ENCODE measurements at regions not wholly inside any gene's neighbourhood (a gene's known extent, or its start where the extent isn't known, plus 50 kb on each side); places are given as distances from the start of the nearest gene placed in this dataset.

DNA sequence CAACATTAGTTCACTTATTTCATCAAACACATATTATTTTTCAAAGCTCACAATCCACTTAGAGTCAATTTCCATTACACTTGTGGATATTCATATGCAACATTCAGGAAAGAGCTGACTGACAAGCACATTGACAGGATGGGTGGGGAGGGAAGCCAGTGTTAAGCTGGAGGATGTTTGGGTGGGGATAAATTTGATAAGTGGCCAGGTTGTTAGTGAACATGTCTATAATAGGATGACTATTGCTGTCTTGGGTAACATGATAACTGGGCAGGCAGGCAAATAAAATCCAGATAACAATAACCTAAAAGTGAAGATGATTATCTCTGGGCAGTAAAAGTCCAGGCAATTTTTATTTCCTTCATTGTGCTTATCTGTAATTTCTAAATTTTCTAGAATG is 73.8 kb upstream of the OSBPL8 start:
- intact Hi-C loops (cut with DNase I): no loop called here
- Histone ChIP-seq H3K27ac (no peak overlapping the region), H3K4me3 (no peak overlapping the region), H3K4me1 (no peaks in the 10 kb centered on the region), H3K36me3 (no peaks in the 10 kb centered on the region), H3K9me3 (no peaks in the 10 kb centered on the region), H3K27me3 (ENCODE audit: low read depth) (no peaks in the 10 kb centered on the region)
- no peak for ATAC-seq
- no peak for DNase-seq
- no peak for TF ChIP-seq CTCF (IDR thresholded peaks at IDR 0.05)

DNA sequence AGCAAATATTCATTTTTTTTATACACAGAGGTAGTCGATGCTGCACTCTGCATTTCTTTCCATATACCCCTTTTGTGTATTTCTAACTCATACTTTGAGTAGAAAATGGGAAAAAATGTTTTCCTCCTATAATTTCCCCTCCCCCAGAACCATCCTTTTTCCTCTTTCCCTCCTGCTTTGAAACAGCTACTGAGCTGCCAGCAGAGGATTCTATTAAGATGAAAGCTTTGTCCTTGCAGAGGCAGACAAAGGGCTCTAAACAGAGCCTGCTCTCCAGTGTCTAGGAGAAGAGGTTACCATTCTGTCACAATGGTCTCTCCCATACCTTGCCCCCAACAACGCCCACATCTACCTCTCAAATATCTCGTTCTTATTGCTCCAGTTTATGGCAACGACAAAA is 74.6 kb upstream of the OSBPL8 start:
- TF ChIP-seq CTCF (IDR thresholded peaks at IDR 0.05): no peak

DNA sequence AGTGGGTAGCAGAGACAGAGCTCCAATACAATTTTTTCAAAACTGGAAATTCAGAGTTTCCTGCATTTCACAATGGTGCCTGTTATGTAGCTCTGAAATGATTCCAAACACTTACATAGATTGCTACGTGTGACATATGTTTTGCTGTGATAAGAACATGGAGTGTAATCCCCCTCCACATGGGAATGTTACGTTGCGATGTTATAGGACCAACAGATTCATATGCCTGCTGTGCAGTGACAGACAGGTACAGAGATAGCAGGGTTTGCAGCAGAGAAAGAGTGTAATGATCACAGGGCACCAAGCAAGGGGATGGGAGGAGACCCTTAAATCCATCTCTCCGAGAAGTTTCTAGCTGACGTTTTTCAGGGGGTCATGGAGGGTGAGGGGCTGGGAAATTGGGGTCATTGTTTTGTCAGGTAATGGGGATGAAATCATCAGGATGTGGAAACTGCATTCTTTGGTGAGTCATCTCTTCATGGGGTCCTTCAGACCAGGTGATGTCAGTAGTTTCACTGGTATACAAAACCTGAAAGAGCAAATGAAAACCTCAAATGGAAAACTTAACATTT is 76.6 kb upstream of the OSBPL8 start:
- Histone ChIP-seq H3K9me3 (no peaks in the 10 kb centered on the region), H3K36me3 (no peaks in the 10 kb centered on the region), H3K4me1 (no peaks in the 10 kb centered on the region), H3K27ac (no peak overlapping the region), H3K27me3 (ENCODE audit: low read depth) (no peaks in the 10 kb centered on the region), H3K4me3 (no peak overlapping the region)
- intact Hi-C loops (cut with DNase I): no loop called here
- ATAC-seq (no peak), DNase-seq (no peak)
- no peak for TF ChIP-seq CTCF (IDR thresholded peaks at IDR 0.05)

More for the DNA sequence above, 74.6 kb upstream of the OSBPL8 start:
- intact Hi-C loops (cut with DNase I): no loop called here
- no peak overlapping the region for H3K27ac ChIP-seq
- DNase-seq: no peak
- no peaks in the 10 kb centered on the region for H3K27me3 ChIP-seq (ENCODE audit: low read depth)
- no peak overlapping the region for H3K4me3 ChIP-seq
- ATAC-seq: no peak
- no peaks in the 10 kb centered on the region for H3K9me3 ChIP-seq
- H3K36me3 ChIP-seq: no peaks in the 10 kb centered on the region
- H3K4me1 ChIP-seq: no peaks in the 10 kb centered on the region

DNA sequence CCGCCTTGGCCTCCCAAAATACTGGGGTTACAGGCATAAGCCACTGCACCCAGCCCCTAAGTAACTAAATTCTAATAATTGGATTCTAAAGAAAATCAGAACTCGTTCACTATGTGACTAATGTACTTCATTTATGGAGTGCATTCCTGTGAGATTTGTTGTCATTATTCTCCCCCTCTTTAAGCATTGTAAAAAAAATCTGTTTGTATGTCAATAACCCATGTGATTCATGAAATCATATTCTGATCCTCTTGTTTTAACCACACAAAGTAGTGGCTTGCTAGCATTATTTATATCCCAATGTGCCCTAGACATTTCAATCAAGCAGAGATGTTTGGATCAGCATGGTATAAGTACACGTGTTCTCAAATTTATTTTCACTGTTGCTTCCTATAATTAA is 78.2 kb upstream of the OSBPL8 start:
- H3K27ac ChIP-seq: no peak overlapping the region
- no peak for DNase-seq
- no peak overlapping the region for H3K4me3 ChIP-seq
- TF ChIP-seq CTCF (IDR thresholded peaks at IDR 0.05): no peak
- H3K4me1 ChIP-seq: no peaks in the 10 kb centered on the region
- intact Hi-C loops (cut with DNase I): no loop called here
- H3K9me3 ChIP-seq: no peaks in the 10 kb centered on the region
- H3K36me3 ChIP-seq: no peaks in the 10 kb centered on the region
- no peaks in the 10 kb centered on the region for H3K27me3 ChIP-seq (ENCODE audit: low read depth)
- ATAC-seq: no peak

DNA sequence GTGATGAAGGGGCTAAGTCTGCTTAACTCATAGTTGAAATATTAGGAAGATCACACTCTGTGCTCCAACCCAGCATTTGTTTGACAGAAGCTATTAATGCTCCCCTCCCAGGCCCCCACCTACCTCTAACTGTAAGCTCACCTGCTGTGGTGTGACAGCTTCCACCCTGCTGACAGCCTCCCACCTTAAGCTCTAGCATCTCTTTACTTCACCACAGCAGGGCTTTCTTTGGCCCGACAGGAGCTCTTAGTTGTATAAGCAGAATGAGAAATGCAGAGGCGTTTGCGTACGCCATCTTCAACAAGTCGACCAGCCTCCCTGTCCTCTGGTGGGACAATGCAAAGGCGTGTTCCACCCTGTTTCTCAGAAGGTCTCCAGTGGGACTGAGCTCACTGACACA is 80.1 kb upstream of the OSBPL8 start:
- Histone ChIP-seq H3K27ac (no peak overlapping the region), H3K4me3 (no peak overlapping the region), H3K27me3 (ENCODE audit: low read depth) (no peaks in the 10 kb centered on the region), H3K4me1 (no peaks in the 10 kb centered on the region), H3K36me3 (no peaks in the 10 kb centered on the region), H3K9me3 (no peaks in the 10 kb centered on the region)
- TF ChIP-seq CTCF (IDR thresholded peaks at IDR 0.05): no peak
- DNase-seq (no peak), ATAC-seq (no peak)
- intact Hi-C loops (cut with DNase I): no loop called here

GRCh38 chr12:76641073-76641472 is 81.5 kb upstream of the OSBPL8 start:
- no peak for TF ChIP-seq CTCF (IDR thresholded peaks at IDR 0.05)
- Histone ChIP-seq H3K36me3 (no peaks in the 10 kb centered on the region), H3K27me3 (ENCODE audit: low read depth) (no peaks in the 10 kb centered on the region), H3K4me3 (no peak overlapping the region), H3K9me3 (no peaks in the 10 kb centered on the region), H3K4me1 (no peaks in the 10 kb centered on the region), H3K27ac (no peak overlapping the region)
- DNase-seq (no peak), ATAC-seq (no peak)
- intact Hi-C loops (cut with DNase I): no loop called here
